ENCODE measurements at regions not wholly inside any gene's neighbourhood (a gene's known extent, or its start where the extent isn't known, plus 50 kb on each side); places are given as distances from the start of the nearest gene placed in this dataset.
"Not testable (repeated sequence)": the region's sequence is repeated elsewhere in the genome, so short reads cannot be mapped to it uniquely, and the experiment has no call there.

- not testable (repeated sequence) for DNase-seq
Measured at GRCh38 chr9:85792057-85792456, 50.3 kb upstream of the AGTPBP1 start.

GRCh38 chr9:85802978-85803695 lies 61.4 kb upstream of the AGTPBP1 start:
- peak; percentile 70 for DNase-seq

DNA sequence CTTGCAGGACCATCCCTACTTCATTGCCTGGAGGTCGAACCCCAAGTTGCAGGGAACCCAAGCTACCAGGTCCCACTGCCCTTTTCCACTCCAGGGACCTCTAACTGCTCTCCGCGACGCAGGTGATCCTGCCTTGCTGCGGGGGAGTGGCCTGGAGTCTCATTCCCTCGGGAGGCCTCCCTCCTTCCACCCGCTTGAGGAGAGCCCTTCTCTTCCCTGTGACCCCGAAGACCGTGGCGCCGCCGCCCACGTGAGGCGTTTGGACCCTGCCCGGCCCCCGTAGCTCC lies 63.0 kb upstream of the AGTPBP1 start:
- not testable (repeated sequence) for DNase-seq

- peak; percentile 91 for DNase-seq
Measured at GRCh38 chr9:85805134-85806005, 63.6 kb upstream of the AGTPBP1 start.

- DNase-seq: not testable (repeated sequence)
Measured at GRCh38 chr9:85808329-85808728, 66.6 kb upstream of the AGTPBP1 start.

DNA sequence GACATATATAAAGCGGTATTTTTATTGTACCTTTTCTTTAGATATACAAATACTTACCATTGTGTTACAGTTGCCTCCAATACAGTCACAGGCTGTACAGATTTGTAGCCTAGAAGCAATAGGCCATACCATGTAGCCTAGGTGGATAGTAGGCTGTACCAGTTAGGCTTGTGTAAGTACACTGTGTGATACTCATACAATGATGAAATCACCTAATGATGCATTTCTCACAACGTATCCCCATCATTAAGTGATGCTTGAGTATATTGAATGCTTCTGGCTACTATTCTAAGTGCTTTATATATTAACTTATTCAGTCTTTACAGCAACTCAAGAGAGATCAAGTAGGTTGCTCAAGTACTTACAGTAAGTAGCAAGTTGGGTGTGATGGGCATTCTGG lies 71.6 kb upstream of the AGTPBP1 start:
- not testable (repeated sequence) for DNase-seq

- not testable (repeated sequence) for DNase-seq
Measured at GRCh38 chr9:85814800-85815199, 73.0 kb upstream of the AGTPBP1 start.

GRCh38 chr9:85818971-85819370 lies 77.2 kb upstream of the AGTPBP1 start:
- DNase-seq: not testable (repeated sequence)

DNA sequence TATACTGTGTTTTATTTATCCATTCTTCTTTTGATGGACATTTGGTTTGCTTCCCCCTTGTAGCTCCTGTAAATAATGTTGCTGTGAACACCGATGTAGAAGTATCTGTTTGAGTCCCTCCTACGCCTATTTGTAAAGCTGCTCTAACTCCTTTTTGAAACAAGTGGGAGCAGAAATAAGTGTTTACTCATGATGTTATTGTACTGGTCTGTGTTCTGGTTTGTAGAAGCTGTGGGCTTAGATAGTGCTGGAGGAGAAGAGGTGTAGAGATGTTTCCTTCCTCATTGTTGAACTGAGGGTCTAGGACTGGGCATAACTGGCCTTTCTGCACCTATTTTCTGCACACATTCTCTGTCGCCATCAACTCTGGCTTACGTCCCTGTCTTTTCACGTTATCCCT lies 78.8 kb upstream of the AGTPBP1 start:
- not testable (repeated sequence) for DNase-seq

DNA sequence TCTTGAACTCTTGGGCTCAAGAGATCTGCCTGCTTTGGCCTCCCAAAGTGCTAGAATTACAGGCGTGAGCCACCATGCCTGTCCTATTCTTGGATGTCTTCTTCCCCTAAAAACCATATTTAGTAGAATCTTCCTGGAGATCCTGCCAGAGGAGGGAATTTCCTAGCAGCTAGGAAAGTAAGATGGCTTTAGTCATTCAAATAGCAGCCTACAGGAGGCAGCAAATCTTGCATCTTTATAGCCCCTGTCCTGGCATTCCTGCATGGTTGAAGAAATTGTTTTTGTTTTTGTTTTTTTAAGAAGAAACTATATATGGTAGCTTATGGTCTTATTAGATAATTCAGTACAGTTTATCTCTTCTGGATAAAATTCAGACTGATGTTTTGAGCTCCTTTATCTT lies 83.2 kb upstream of the AGTPBP1 start:
- not testable (repeated sequence) for DNase-seq

- DNase-seq: not testable (repeated sequence)
Measured at GRCh38 chr9:85834591-85834990, 92.8 kb upstream of the AGTPBP1 start.

- not testable (repeated sequence) for DNase-seq
Measured at GRCh38 chr9:85843949-85844348, 97.0 kb upstream of the NAA35 start.

GRCh38 chr9:85847782-85848181 lies 93.2 kb upstream of the NAA35 start:
- DNase-seq: not testable (repeated sequence)

DNA sequence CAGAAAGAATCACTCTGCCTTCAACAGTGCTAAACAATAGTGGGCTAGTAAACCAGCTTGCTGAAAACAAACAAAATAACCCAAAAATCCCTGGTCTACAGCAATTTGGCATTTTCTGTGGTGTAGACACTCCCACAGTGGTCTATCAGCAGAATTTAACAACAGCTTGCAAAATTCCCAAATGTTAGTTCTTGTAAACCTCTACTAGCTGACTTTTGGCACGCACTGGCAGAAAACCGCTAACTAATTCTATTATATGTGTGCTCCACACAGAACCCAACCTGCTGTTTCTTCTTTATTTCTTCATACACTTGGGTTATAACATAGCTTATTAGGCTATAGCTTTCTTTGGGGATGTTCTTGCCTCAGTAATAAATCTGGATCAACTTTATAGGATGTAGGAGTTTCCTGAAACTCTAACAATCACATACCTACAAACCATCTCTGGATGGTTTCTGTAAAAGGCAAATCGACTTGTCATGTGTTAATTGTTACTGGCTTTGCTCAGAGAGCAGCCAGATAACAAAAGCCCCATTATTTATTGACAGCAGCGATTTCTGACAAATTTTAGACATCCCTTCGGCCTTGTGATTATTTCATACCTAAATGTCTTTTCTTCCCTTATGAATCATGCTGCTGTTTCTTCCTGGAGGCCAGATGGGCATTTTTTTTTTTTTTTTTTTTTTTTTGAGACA lies 82.7 kb upstream of the NAA35 start:
- DNase-seq: no peak

DNA sequence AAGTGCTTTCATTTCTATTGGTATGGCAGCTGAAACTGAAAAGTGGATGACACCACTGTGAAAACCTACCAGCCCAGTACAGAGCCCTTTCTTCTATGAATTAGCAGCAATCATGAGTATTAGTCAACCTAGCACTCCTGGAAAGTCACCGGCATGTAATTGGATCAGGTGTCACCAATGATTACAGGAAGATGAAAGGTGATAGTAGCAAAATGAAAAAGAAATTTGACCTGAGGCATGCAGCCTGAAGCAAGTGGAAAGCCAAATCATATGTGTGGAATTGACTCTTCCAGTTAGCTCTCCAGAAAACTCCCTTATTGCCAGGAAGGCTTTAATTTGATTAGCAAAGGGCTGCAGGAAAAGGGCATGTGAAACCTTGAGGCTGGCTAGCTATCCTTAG lies 81.2 kb upstream of the NAA35 start:
- DNase-seq: no peak

- not testable (repeated sequence) for DNase-seq
Measured at GRCh38 chr9:85861882-85862281, 79.1 kb upstream of the NAA35 start.

DNA sequence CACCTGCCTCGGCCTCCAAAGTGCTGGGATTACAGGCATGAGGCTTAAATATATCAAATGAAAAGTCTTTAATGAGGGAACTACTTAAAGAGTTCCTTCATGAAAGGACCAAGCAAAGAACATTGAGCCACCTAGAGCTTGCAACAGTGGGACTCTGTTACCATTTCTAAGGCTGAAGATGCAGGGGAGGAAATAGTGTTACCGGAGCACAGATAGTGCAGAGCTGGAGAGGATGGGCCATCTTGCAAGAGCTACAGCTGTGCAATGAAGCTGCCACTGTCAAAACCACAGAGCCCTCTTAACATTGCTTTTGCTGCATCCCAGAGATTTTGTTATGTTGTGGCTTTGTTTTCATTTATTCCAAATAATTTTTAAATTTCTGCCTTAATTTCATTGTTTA lies 77.1 kb upstream of the NAA35 start:
- DNase-seq: no peak

DNA sequence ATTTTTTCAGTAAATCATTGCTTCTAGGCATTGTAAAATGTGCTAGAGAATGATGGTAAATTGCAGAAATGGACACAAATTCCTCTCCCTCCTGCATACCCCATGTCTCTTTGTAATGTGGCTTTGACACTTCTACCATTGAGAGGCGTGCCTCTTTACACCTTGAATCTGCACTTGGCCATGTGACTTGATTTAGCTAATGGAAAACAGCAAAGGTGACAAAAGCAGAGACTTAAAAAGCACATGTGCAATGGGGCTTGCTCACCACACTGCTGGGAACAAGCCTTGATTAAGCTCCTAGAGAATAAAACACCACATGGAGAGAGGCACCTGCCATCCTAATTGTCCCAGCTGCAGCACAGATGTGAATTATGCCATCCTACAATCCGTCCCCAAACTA lies 69.9 kb upstream of the NAA35 start:
- no peak for DNase-seq

- DNase-seq: not testable (repeated sequence)
Measured at GRCh38 chr9:85871683-85872082, 69.3 kb upstream of the NAA35 start.

DNA sequence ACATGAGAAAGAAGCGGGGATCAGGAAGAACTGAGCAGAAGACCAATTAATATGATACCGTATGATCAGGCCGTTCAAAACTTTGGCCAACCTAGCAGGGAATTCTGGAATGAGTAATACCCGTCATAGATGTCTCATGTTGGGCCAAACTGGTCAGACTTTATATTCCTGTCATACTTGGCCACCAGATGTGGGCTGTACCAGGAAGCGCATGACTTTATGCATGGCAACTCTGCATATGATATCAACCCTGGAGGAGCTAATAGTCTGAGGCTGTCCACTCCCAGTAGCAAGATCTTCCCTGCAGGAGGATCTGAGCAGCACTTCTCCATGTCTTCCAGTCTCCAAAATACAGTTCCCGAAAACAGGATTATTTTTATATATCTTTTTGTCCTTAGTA lies 68.5 kb upstream of the NAA35 start:
- DNase-seq: no peak

DNA sequence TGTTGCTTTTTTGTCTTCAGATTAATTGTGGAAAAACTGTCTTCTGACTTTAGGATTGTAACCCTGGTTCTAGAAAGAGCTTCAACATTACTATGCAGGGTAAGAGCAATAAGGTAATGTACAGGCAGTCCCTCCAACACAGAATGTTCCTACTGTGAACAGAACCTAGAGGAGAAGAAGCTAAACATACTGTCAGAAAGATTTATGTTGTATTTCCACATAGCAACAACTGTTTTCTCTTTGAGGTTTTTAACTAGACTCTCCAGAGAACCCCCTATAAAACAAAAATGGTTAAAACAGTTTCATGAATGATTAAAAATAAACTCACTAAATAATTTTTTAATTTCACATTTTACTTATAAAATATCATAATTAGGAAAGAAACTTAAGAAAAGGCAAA lies 64.3 kb upstream of the NAA35 start:
- DNase-seq: no peak

DNA sequence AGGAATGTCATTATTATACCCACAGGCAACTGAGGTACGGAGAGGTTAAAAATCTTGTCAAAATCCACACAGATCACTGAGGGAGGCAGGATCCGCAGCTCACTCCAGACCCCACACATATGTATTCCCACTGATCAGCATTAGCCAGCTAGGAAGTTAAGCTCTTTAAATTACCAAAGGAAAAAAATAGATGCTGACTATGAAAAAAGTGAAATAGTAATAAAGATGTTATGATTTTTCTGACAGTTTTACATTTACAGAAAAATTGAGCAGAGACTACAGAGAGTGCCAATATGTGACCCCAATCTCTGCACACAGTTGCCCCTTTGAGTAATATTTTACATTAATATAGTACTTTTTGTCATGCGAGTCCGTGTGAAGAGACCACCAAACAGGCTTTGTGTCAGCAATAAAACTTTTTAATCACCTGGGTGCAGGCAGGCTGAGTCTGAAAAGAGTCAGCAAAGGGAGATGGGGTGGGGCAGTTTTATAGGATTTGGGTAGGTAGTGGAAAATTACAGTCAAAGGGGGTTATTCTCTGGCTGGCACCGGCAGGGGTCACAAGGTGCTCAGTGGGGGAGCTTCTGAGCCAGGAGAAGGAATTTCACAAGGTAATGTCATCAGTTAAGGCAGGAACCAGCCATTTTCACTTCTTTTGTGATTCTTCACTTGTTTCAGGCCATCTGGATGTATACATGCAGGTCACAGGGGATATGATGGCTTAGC lies 61.9 kb upstream of the NAA35 start:
- DNase-seq: not testable (repeated sequence)

GRCh38 chr9:85880507-85880906 lies 60.4 kb upstream of the NAA35 start:
- DNase-seq: not testable (repeated sequence)

Data from activated effector memory CD4-positive, alpha-beta T cell treated with anti-CD3 and anti-CD28 coated beads, Interleukin-2, amount 50 U/mL, for 16 hours (primary cell).